HG03095 (cell line): ENCODE measurements at regions not wholly inside any gene's neighbourhood (a gene's known extent, or its start where the extent isn't known, plus 50 kb on each side); places are given as distances from the start of the nearest gene placed in this dataset.

Experiments used
- ATAC-seq: cut with Tn5 transposase; IDR thresholded peaks from one replicate; pipeline ENCODE4 v1.9.1; 2021; ENCODE audit warnings: moderate library complexity; ENCODE audit not compliant: unreplicated experiment

GRCh38 chr18:23341983-23342382 is 111.1 kb upstream of the RIOK3 start:
- no peak for ATAC-seq

GRCh38 chr18:23342506-23342905 is 110.6 kb upstream of the RIOK3 start:
- ATAC-seq, result no peak

GRCh38 chr18:23350188-23350587 is 102.9 kb upstream of the RIOK3 start:
- no peak for ATAC-seq

GRCh38 chr18:23351521-23351920 is 101.6 kb upstream of the RIOK3 start:
- no peak for ATAC-seq

GRCh38 chr18:23352042-23352441 is 101.0 kb upstream of the RIOK3 start:
- ATAC-seq, result no peak

- peak; percentile 38 for ATAC-seq
Measured at GRCh38 chr18:23353459-23353858, 99.6 kb upstream of the RIOK3 start.

- no peak for ATAC-seq
Measured at GRCh38 chr18:23354625-23355024, 98.5 kb upstream of the RIOK3 start.

GRCh38 chr18:23355206-23355605 is 97.9 kb upstream of the RIOK3 start:
- no peak for ATAC-seq

- no peak for ATAC-seq
Measured at GRCh38 chr18:23356424-23356823, 96.7 kb upstream of the RIOK3 start.

- ATAC-seq, result no peak
Measured at GRCh38 chr18:23356915-23357601, 96.0 kb upstream of the RIOK3 start.

- ATAC-seq, result no peak
Measured at GRCh38 chr18:23357996-23358594, 95.0 kb upstream of the RIOK3 start.

GRCh38 chr18:23359421-23359820 is 93.7 kb upstream of the RIOK3 start:
- ATAC-seq, result no peak

- no peak for ATAC-seq
Measured at GRCh38 chr18:23363865-23364570, 89.1 kb upstream of the RIOK3 start.

- no peak for ATAC-seq
Measured at GRCh38 chr18:23365602-23366001, 87.5 kb upstream of the RIOK3 start.

- ATAC-seq, result no peak
Measured at GRCh38 chr18:23369266-23369665, 83.8 kb upstream of the RIOK3 start.

- ATAC-seq, result no peak
Measured at GRCh38 chr18:23373570-23373969, 79.5 kb upstream of the RIOK3 start.

- ATAC-seq, result peak; percentile 76
Measured at GRCh38 chr18:23377669-23378301, 75.3 kb upstream of the RIOK3 start.

GRCh38 chr18:23378302-23378686 is 74.8 kb upstream of the RIOK3 start:
- ATAC-seq, result no peak

- no peak for ATAC-seq
Measured at GRCh38 chr18:23380001-23380550, 73.0 kb upstream of the RIOK3 start.

GRCh38 chr18:23380817-23381216 is 72.3 kb upstream of the RIOK3 start:
- ATAC-seq, result no peak

- ATAC-seq, result no peak
Measured at GRCh38 chr18:23383494-23383893, 69.6 kb upstream of the RIOK3 start.
